Amygdala (tissue), 56 donors: ENCODE measurements at regions not wholly inside any gene's neighbourhood (a gene's known extent, or its start where the extent isn't known, plus 50 kb on each side); places are given as distances from the start of the nearest gene placed in this dataset.

Experiments used
- DNase-seq, 56 donors: peaks; one replicate each; lab custom pipeline; 2025; lab: John Stamatoyannopoulos, UW

- no peak for DNase-seq
Measured at GRCh38 chr16:80862160-80862705, 57.8 kb upstream of the CDYL2 start.
